ENCODE measurements at regions not wholly inside any gene's neighbourhood (a gene's known extent, or its start where the extent isn't known, plus 50 kb on each side); places are given as distances from the start of the nearest gene placed in this dataset.

DNA sequence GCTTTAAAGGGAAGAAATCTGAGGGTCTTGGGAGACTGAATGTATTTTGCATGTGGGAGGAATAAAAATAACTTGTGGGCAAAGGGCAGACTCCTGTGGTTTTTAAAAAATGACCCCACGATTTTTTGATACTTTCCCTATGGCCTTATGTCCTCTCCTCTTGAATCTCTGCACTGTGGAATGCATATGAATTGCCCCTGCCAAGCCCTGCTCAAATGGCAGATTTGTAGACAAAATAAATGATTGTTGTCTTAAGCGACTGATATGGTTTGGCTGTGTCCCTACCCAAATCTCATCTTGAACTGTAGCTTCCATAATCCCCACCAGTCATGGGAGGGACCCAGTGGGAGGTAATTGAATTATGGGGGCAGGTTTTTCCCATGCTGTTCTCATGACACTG, 223.8 kb downstream of the DACT1 start:
- no peak for DNase-seq

DNA sequence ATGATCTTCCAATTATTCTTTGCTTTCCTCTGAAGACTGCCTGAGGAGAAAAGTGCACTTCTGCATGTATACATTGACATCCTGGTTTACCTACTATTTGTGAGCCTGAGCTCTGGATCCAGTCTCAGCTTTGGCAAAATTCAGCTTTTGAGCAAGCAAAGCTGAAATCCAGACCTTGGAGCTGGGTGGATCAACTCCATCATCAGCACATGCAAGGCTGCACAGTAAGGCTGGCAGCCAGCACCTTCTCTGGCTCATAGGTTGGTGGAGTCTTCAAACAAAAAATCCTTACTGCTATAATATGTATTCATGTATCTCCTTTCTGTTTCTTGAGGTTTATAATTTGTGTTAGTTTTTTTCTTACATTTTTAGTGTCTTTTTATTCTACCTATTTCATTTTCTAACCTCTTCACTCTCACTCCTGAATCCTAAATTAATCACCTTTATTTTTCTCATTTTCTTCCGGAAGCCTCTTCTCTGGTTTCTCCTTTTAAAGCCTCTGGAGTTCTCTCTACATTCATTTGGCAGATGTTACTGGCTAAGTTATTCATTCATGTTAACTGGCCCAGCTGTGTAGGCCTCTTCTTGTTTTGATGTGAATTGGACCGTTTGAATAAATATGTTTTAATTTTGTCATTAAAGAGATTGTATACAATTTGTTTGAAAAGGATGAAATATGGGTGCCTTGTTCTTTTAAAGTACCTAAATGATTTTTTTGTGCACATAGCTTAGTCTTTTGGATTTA, 224.8 kb downstream of the DACT1 start:
- no peak for DNase-seq

DNA sequence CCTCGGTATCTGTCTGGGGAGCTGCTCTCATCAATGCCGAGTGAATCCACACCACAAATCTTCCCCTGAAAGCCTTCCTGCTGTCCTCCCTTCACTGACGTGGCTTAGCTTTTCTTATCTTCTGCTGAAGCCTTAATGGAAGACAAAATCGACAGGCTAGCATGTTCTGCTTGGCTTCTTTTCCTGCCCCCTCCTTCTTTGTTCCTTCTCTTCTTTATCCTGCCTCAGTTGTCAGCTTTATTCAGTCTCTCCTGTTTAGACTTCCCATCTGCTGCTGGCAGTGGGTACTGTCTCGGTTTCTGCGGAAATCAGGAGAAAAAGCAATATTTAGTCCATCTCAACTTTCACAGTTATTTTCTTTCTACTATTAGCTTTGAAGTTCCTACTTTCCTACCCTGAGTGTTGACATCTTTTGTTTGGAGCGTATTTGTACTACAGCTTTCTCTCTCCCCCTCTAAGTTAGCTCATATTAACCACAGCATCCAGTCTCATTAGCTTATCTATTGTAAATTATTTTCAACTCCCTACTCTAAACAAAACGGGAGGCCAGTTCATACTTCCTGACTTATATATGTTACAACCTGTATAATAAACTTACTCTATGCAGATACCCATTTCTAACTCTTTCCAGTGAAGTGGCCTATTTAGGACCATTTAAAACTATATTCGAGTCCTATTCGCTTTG, 226.0 kb downstream of the DACT1 start:
- no peak for DNase-seq

DNA sequence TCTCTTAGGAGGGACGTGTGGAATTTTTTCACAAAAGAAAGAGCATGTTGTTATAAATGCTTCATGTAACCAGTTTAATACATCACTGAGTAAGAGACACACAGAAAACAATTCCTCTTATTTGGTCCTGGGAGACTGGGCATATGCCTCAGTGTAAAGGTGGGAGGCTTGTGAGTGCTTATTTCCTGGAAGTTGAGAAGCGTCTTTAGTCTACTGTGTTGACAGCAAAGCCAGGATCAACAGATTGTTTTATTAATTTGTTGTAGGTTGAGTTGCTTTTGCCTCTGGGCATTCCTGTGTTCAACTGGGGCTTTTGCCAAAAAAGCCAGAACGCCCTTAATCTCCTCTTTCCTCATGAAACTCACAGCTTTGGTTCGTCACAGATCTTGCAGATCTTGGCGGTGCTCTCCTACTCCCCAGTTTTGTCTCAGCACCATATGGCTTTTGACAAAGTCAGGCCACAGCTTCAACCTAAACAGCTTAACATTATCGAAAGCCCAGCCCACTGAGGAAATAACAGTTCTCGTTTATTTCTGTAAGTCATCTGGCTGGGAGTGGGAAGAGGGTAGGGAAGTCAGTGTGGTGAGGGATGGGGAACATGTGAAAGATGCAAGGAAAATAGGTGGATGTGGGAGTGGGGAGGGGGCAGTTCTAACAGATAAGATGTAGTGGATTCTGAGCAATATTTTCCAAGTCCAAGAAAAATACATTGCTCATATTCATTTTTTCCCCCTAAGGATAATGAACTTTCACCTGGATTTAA, 227.2 kb downstream of the DACT1 start:
- no peak for DNase-seq

DNA sequence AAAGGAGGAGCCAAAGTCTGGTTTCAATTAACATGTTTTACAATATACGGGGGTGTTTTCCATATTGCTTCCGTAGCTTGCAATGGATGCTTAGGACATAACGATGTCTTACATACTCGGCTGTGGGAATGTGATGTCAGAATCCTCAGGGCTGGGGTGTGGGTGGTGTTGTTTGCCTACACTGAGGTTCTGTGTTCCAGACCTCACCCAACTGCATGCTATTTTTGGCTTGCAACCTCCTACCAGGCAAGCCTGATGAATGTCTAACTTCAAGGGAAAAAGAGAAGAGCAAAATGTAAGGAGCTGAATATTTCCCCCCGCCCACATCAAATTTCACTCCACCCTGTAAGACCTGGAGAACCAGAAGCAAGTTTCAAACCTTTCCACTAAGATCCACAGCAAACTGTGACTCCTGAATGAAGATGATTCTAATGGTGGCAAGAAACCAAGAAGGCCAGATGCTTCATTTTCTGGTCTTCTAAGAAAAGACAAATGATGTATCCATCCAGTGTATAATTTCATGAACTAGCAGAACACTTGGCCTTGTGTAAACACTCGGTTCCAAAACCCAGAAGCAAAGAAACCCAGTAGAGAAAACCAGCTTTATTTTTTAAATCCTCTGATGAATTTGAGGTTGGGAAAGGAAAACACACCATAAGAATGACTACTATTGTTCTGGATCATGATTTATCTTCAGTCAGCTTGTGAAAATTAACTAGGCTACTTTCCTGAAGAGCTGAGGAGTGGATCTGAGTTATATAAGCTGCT, 227.9 kb downstream of the DACT1 start:
- DNase-seq: no peak

DNA sequence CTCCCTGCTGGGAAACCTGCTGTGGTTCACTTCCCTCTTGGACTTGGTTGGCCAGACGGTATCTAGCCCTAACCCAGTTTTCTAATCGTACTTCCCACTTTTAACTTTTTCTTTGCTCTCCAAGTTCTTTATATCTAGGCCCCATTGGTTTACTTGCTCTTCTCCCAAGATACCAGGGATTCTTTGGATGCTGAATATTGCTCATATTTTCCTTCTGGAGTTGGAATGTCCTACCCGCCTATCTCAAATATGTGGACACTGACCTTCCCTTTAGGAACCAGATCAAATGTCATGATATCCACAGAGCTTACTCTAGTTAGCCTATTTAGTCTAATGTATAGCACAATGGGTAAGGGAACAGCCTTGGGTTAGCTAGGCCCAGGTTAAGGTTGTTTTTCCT, 228.6 kb downstream of the DACT1 start:
- DNase-seq: no peak

DNA sequence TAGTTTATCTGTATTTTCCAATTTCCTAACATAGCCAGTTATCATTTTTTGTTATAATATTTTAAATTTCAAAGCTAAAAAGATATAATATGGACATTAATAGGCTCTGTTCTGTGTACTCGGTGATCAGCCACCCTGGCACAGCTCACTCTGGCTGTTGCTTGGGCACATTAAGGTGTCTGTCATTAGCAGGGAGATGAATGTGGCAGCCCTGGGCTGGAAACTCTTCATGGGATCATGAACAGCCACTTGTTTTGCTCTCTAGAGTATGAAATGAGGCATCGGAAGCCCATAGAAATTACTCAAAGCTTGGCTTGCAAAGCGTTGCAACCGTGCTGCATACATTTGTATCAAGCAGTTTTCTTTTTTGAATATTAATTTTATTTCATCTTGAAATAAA, 233.2 kb downstream of the DACT1 start:
- no peak for DNase-seq

DNA sequence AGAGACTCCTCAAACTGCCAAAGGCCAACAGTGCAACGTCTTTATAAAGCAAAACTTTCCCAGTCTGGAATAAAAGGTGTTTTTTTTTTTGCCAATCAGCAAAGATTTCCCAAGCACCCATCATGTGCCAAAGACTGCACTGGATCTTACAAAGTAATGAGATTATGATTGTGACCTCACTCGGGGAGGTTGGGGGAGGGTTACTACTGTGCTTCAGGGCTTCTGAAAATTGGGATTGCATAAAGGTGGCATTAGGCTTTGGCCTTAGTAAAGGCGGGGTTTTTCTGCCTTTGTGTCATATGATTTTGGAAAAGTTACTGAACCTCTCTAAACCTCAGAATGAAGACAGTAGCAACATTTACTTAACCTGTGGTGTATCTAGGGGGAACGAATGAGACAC, 233.8 kb downstream of the DACT1 start:
- no peak for DNase-seq

DNA sequence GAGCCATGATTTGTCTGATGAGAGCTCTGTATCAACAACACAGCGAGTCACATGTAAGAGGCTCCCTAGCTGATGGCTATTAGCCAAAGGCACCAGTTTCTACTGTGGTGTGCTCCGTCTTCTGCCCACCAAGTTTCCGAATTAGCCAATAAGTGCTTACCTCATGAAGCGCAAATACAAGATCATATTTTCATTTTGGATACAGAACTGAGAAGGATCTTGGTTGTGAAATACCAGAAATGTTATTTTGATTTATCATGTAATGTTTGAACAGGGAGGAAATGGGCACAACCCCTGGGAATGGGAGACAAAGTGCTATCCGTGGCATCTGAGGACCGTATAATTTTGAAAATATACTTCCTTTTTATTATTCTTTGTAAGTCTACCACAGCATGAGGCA, 234.3 kb downstream of the DACT1 start:
- DNase-seq: peak in 1 of 2 experiments; percentile 6

DNA sequence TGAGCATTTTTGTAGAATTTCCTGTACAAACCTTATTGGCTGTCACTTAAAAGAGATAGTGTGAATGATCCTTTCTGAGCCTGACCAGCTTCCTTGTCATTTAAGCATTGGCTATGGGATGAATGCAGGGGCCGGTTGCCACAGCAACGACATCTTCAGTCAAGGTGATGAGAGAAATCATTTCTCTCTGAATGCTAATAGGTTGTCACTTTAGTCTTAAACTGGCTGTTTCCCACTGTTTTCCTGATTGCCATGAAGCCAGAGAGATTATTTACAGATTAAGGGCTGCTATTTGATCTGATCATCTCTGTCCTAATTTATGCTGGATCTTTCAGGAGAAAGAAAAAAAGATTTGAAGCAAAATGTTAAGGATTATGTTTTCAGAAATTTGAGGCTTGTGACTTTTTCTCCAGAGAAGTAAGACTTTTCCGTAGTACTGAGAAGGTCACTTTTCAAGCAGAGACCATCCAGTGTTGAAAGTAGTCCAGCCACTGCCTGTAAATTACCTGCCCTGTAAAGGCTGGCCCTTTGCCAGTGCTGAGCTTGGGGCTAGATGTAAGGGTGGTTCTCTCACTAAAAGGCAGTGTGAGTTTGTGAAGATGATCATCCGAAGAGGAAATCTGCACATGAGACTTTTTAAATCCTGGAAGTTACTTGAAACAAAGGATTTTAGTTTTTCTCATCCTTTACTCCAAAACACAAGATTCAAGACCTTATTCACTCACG, 235.6 kb downstream of the DACT1 start:
- DNase-seq: no peak

DNA sequence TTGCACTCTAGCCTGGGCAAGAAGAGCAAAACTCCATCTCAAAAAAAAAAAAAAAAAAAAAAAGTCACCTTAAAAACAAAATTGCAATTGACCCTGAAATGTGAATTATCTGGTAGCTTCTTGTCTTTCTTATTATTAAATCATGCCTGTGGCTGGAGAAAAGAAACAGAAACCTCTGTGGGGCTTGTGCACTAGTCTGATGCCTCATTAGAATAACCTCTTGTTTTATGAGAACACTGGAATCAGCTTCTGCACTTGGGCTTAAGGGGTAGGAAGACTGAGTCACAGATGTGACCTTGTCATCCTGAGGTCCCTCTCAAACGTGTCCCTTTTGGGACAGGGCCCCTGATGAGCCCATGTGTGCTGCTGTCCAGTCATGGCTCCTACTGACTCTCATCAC, 237.9 kb downstream of the DACT1 start:
- no peak for DNase-seq

DNA sequence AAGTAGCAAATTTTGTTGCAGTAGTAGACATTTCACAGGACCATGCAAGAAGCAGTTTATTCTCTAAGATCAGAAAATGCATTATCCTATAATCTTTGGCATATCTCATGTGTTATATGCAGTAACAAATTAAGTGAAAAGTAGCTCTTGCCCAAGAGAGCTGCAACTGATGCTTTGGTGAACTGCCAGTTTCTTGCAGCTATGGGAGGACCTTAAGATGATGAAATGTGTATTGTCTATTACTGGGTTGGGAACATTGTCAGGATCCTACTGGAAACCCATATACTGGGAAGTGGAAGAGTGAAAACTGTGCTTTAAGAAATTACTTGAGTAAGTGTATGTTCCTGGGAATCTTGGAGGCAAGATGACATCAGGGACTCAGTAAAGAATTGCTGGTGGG, 238.8 kb downstream of the DACT1 start:
- no peak for DNase-seq

DNA sequence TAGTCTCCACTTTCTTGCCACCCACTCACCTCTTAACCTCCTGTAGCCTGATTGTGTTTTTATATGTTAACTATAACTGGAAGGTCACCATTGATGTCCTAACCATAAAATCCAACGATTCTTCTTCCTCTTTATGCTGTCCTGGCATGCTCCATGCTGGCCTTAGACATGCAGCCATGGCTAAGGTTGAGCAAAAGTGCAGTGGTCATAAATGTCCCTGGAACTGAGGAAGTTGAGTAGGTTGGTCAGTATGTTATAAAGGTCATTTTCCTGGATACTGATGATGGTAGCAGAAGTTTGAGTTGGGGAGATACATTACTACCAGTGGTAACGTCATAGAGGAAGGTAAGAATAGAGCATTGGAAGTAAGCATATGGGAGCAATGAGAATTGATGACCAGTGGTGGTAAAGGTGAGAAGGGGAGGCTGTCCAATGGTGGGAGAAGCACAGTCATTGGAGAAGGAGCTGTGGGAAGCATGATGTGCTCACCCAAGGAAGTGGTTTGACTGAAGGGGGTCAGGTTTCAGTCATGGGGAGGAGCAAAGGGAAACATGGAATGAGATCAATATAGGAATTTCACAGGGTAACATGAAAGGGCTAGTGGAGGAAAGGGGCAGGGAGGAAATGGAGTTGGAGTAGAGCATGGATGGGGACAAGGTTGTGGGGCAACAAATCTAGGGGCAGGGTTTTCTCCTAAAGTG, 240.8 kb downstream of the DACT1 start:
- no peak for DNase-seq

DNA sequence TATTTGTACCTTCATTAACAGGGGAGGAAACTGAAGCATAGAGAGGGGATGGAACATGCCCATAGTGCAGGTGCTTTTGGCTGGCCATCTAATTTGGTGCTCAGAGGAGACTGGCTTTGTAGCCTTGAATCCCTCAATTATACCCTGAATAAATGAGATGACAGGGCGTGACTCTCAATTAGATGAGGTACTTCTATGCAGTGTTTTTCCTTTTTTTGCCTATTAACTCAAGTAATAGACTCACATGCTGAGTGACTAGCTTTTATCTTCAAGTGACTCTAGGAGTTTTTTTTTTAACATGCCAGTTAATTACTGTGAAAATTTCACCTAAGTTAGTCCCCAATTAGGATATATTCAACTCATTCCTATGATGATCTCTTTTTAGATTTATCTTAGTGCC, 243.7 kb downstream of the DACT1 start:
- DNase-seq: no peak

DNA sequence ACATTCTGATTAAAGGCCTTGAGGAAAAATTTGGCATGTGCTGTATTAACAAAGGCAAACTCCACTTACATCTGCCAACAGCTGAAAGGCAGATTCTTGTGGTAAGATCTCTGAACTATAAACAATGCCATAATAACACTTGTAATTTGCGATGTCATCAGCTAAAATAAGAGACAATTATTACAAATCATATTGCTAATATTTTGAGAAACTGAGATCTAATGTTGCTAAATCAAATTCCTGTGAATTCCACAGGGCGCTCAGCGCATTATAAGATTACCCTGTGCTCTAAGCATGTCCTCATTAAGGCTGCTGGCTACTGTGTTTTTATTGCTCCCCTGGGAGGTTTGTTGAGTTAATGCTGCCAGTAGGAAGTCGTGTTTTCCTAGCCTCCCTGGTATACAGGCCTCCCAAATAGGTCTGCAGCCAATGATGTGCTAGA, 244.8 kb downstream of the DACT1 start:
- no peak for DNase-seq

DNA sequence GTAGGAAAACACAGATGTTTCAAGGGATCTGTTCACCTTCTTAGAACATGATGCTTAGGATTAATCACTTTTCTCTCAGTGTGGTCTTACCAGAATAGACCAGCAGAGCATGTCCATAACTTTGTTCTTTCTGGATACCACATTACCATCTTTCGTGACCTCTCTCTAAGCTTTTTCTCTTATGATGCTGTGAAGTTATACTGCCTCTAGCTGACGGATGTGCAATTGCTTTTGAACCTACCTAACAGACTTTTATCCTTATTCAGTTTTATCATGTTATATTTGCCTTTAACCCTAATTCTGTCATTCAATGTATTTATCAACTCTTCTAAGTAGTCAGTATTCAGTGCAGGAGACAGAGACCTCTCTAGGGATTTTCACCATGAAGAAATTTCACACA, 246.7 kb downstream of the DACT1 start:
- DNase-seq: no peak

DNA sequence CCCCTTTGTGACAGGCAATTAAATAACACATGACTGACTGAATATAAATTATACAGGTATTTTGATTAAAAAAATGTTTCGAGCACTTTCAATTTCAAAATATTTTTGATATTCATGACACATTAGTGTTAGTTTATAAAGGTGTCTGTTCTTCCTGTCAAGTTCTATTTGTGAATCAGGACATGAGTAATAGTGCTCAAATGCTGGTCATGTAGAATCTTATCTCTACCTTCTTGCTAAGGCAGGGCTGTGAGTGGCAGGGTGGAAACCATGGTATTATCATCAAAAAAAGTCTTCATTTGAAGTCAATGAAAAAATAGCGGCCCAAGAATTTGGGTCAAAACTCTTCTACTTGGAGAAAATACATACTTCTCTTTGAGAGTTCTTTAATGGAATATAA, 250.2 kb downstream of the DACT1 start:
- DNase-seq: no peak

DNA sequence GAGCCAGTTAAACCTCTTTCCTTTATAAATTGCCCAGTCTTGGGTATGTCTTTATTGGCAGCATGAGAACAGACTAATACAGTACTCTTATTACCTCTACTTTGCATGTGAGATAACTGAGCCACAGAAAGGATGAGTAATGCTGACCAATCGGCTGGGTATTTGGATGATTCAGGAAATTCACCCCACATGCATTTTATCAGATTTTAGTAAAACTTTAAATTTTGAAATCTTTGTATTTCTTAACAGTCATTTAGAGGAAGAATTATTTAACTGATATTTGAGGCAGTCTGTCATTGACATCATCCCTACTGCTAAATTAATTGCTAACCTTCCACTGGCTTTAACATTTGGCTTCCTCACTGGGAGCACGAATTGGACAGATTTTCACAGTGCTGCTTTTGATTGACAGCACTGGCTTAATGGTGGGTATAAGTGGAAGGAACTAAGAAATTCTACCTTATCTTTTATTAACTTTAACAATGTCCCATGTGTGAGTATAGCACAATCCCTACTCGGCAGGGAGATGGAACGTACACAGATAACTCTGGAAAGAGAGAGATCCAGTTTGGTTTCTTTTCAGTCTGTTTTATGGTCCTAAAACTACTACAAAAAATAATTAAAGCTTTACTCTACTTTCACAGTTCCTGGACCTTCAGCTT, 261.0 kb downstream of the DACT1 start:
- no peak for DNase-seq

DNA sequence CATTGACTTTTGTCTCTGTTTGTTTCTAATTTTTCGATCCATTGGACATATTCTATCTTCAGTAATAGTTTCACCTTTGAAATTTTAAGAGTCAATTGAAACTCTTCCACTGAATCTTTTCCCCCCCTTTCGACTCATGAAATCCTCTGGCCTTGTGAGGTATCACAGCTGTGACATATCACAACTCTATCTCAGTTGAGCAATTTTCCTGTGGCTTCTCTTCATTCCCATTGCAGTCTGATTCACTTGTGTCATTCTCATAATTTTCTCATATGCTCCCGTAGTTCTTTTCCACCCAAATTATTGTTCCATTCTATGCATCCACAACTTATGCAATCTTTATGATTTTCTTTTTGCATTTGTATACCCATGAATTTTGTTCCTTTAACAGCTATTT, 261.6 kb downstream of the DACT1 start:
- no peak for DNase-seq

DNA sequence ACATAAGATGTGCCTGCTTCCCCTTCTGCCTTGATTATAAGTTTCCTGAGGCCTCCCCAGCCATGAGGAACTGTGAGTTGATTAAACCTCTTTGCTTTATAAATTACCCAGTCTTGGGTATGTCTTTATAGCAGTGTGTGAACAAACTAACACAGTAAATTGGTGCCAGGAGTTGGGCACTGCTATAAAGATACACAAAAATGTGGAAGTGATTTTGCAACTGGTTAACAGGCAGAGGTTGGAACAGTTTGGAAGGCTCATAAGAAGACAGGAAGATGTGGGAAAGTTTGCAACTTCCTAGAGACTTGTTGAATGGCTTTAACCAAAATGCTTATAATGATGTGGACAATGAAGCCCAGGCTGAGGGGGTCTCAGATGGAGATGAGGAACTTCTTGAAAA, 264.1 kb downstream of the DACT1 start:
- no peak for DNase-seq

DNA sequence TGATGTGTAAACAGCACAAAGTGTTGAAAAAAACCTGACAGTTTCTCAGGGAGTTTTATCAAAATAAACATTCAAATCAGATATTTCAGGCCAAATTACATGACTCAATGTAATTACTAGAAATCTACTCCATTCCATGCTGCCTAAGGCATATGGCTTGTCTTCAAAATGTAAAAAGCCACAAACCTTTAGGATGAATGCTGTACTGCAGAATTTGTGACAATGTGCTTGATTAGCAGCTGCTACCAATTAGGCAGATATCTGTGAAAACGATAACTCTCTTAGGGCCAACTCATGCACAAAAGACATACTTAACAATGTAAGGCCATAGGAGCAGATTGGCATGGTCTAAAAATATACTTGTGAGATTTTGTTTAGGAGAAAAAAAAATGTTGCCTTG, 267.0 kb downstream of the DACT1 start:
- DNase-seq: no peak

Measured in SHP77 (cell line).